T-helper 17 cell (primary cell): ENCODE measurements at regions not wholly inside any gene's neighbourhood (a gene's known extent, or its start where the extent isn't known, plus 50 kb on each side); places are given as distances from the start of the nearest gene placed in this dataset.

Experiments
- ATAC-seq: fragments of 150-1000 bp; cut with Tn5 transposase; 2 replicates; pipeline ENCODE4 v1.10.0; 2021; ENCODE audit warnings: mild to moderate bottlenecking, moderate library complexity
- DNase-seq, 3 donors: peaks; one replicate each; pipeline versions ENCODE4 v3.0.0 to v3.0.0-alpha.2; 2020 to 2021
- H3K9me3 ChIP-seq: one replicate; pipeline ENCODE4 v1.7.0; 2013; ENCODE audit warnings: low read length, mild to moderate bottlenecking; ENCODE audit not compliant: control insufficient read depth, poor library complexity, severe bottlenecking
- H3K27ac Mint-ChIP-seq: one replicate; pipeline ENCODE4 v1.8.0; 2022; ENCODE audit warnings: mild to moderate bottlenecking, moderate library complexity, mixed read lengths
- H3K27me3 Mint-ChIP-seq: one replicate; pipeline ENCODE4 v1.8.0; 2022; ENCODE audit warnings: mixed read lengths
- H3K36me3 Mint-ChIP-seq: one replicate; pipeline ENCODE4 v1.8.0; 2022; ENCODE audit warnings: low read depth, mixed read lengths
- H3K4me1 Mint-ChIP-seq: one replicate; pipeline ENCODE4 v1.8.0; 2022; ENCODE audit warnings: mild to moderate bottlenecking, mixed read lengths
- H3K4me3 Mint-ChIP-seq: one replicate; pipeline ENCODE4 v1.8.0; 2022; ENCODE audit warnings: mild to moderate bottlenecking, moderate library complexity, mixed read lengths

GRCh38 chr6:159610881-159611280 lies 82.2 kb downstream of the SOD2 start:
- Mint-ChIP-seq H3K27me3 (no peaks in the 10 kb centered on the region), H3K4me3 (no peak overlapping the region), H3K36me3 (no peaks in the 10 kb centered on the region), H3K4me1 (no peaks in the 10 kb centered on the region), H3K27ac (no peak overlapping the region)
- no peak for ATAC-seq
- H3K9me3 ChIP-seq, result no peaks in the 10 kb centered on the region
- DNase-seq, result no peak

GRCh38 chr6:159609652-159610178 lies 83.3 kb downstream of the SOD2 start:
- Mint-ChIP-seq H3K27ac (no peak overlapping the region), H3K4me3 (no peak overlapping the region), H3K27me3 (no peaks in the 10 kb centered on the region), H3K36me3 (no peaks in the 10 kb centered on the region), H3K4me1 (no peaks in the 10 kb centered on the region)
- DNase-seq (no peak), ATAC-seq (no peak)
- no peaks in the 10 kb centered on the region for H3K9me3 ChIP-seq

GRCh38 chr6:159608961-159609651 lies 83.9 kb downstream of the SOD2 start:
- H3K27me3 Mint-ChIP-seq, result no peaks in the 10 kb centered on the region
- H3K36me3 Mint-ChIP-seq, result peaks cover 2% of the 10 kb centered on the region
- H3K4me3 Mint-ChIP-seq, result no peak overlapping the region
- no peak overlapping the region for H3K27ac Mint-ChIP-seq
- no peaks in the 10 kb centered on the region for H3K4me1 Mint-ChIP-seq
- H3K9me3 ChIP-seq, result no peaks in the 10 kb centered on the region
- ATAC-seq (no peak), DNase-seq (no peak)

GRCh38 chr6:159606786-159607185 lies 86.3 kb downstream of the SOD2 start:
- DNase-seq (no peak), ATAC-seq (no peak)
- peaks cover 2% of the 10 kb centered on the region for H3K36me3 Mint-ChIP-seq
- H3K9me3 ChIP-seq, result no peaks in the 10 kb centered on the region
- peaks cover under 1% of the 10 kb centered on the region for H3K4me1 Mint-ChIP-seq
- no peak overlapping the region for H3K4me3 Mint-ChIP-seq
- peaks cover 13% of the 10 kb centered on the region for H3K27me3 Mint-ChIP-seq
- H3K27ac Mint-ChIP-seq, result no peak overlapping the region

GRCh38 chr6:159604443-159604956 lies 88.5 kb downstream of the SOD2 start:
- H3K27me3 Mint-ChIP-seq, result peaks cover 21% of the 10 kb centered on the region
- H3K4me1 Mint-ChIP-seq, result peaks cover 2% of the 10 kb centered on the region
- no peaks in the 10 kb centered on the region for H3K9me3 ChIP-seq
- no peak for DNase-seq
- H3K36me3 Mint-ChIP-seq, result peaks cover 2% of the 10 kb centered on the region
- no peak overlapping the region for H3K27ac Mint-ChIP-seq
- ATAC-seq, result no peak
- no peak overlapping the region for H3K4me3 Mint-ChIP-seq

- H3K4me1 Mint-ChIP-seq, result peaks cover 2% of the 10 kb centered on the region
- H3K9me3 ChIP-seq, result no peaks in the 10 kb centered on the region
- peaks cover 2% of the 10 kb centered on the region for H3K36me3 Mint-ChIP-seq
- H3K4me3 Mint-ChIP-seq, result no peak overlapping the region
- ATAC-seq (no peak), DNase-seq (no peak)
- peaks cover 26% of the 10 kb centered on the region for H3K27me3 Mint-ChIP-seq
- H3K27ac Mint-ChIP-seq, result no peak overlapping the region
Measured at GRCh38 chr6:159602431-159603041, 90.5 kb downstream of the SOD2 start.

- Mint-ChIP-seq H3K27me3 (peaks cover 26% of the 10 kb centered on the region), H3K27ac (no peak overlapping the region), H3K4me1 (peaks cover 2% of the 10 kb centered on the region), H3K4me3 (no peak overlapping the region), H3K36me3 (peaks cover 2% of the 10 kb centered on the region)
- DNase-seq (no peak), ATAC-seq (no peak)
- H3K9me3 ChIP-seq, result no peaks in the 10 kb centered on the region
Measured at GRCh38 chr6:159601211-159601610, 91.8 kb downstream of the SOD2 start.

GRCh38 chr6:159595173-159595572 lies 97.9 kb downstream of the SOD2 start:
- H3K36me3 Mint-ChIP-seq, result no peaks in the 10 kb centered on the region
- H3K27ac Mint-ChIP-seq, result no peak overlapping the region
- DNase-seq, result no peak
- ATAC-seq, result no peak
- no peaks in the 10 kb centered on the region for H3K9me3 ChIP-seq
- H3K4me3 Mint-ChIP-seq, result no peak overlapping the region
- no peaks in the 10 kb centered on the region for H3K4me1 Mint-ChIP-seq
- peaks cover 11% of the 10 kb centered on the region for H3K27me3 Mint-ChIP-seq

GRCh38 chr6:159594750-159595117 lies 98.3 kb downstream of the SOD2 start:
- no peak overlapping the region for H3K4me3 Mint-ChIP-seq
- ATAC-seq (no peak), DNase-seq (no peak)
- peaks cover 11% of the 10 kb centered on the region for H3K27me3 Mint-ChIP-seq
- H3K4me1 Mint-ChIP-seq, result no peaks in the 10 kb centered on the region
- H3K36me3 Mint-ChIP-seq, result no peaks in the 10 kb centered on the region
- no peaks in the 10 kb centered on the region for H3K9me3 ChIP-seq
- no peak overlapping the region for H3K27ac Mint-ChIP-seq

- H3K4me1 Mint-ChIP-seq, result no peaks in the 10 kb centered on the region
- no peaks in the 10 kb centered on the region for H3K9me3 ChIP-seq
- H3K36me3 Mint-ChIP-seq, result peaks cover 1% of the 10 kb centered on the region
- no peak overlapping the region for H3K27ac Mint-ChIP-seq
- H3K4me3 Mint-ChIP-seq, result no peak overlapping the region
- ATAC-seq, result no peak
- no peak for DNase-seq
- peaks cover 11% of the 10 kb centered on the region for H3K27me3 Mint-ChIP-seq
Measured at GRCh38 chr6:159594106-159594749, 98.8 kb downstream of the SOD2 start.

GRCh38 chr6:159590835-159591234 lies 102.2 kb downstream of the SOD2 start:
- Mint-ChIP-seq H3K4me3 (no peak overlapping the region), H3K36me3 (peaks cover 3% of the 10 kb centered on the region), H3K4me1 (no peaks in the 10 kb centered on the region), H3K27me3 (peaks cover 6% of the 10 kb centered on the region), H3K27ac (no peak overlapping the region)
- ATAC-seq (no peak), DNase-seq (no peak)
- H3K9me3 ChIP-seq, result no peaks in the 10 kb centered on the region

GRCh38 chr6:159586684-159587083 lies 106.4 kb downstream of the SOD2 start:
- H3K27ac Mint-ChIP-seq, result no peak overlapping the region

GRCh38 chr6:159582736-159583135 lies 110.3 kb downstream of the SOD2 start:
- H3K4me1 Mint-ChIP-seq, result no peaks in the 10 kb centered on the region
- ATAC-seq (no peak), DNase-seq (no peak)
- no peaks in the 10 kb centered on the region for H3K36me3 Mint-ChIP-seq
- H3K9me3 ChIP-seq, result no peaks in the 10 kb centered on the region
- H3K27ac Mint-ChIP-seq, result no peak overlapping the region
- H3K4me3 Mint-ChIP-seq, result no peak overlapping the region
- H3K27me3 Mint-ChIP-seq, result peaks cover 5% of the 10 kb centered on the region

More at GRCh38 chr6:159586684-159587083, 106.4 kb downstream of the SOD2 start:
- no peaks in the 10 kb centered on the region for H3K9me3 ChIP-seq
- Mint-ChIP-seq H3K27me3 (no peaks in the 10 kb centered on the region), H3K4me3 (no peak overlapping the region), H3K36me3 (peaks cover 3% of the 10 kb centered on the region), H3K4me1 (no peaks in the 10 kb centered on the region)
- DNase-seq (no peak), ATAC-seq (no peak)
